ENCODE measurements at regions not wholly inside any gene's neighbourhood (a gene's known extent, or its start where the extent isn't known, plus 50 kb on each side); places are given as distances from the start of the nearest gene placed in this dataset.

DNA sequence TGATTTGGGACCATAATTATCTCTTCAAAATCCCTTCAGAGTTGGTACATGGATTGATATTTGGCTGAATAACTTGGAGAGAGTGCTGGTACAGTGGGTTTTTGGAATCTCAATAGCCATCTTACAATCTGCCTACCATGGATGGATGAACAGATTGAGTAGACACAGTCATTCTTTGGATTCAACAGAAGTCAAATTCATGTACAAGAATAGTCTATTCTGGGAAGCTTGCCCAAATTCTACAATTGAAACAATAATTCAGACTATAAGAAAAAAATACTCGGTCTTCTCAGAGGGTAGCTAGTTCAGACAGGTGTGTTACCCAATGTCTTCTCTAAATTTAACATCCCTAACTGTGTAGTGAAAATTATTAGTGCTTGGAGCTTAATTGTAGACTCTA is 574.0 kb downstream of the LRRIQ3 start:
- Histone ChIP-seq H3K4me3 (ENCODE audit: low read length) (no peak overlapping the region), H3K27ac (ENCODE audit: low read depth, low read length) (no peak overlapping the region), H3K27me3 (ENCODE audit: control insufficient read depth, insufficient read depth, low read length) (no peaks in the 10 kb centered on the region), H3K36me3 (ENCODE audit: control insufficient read depth, insufficient read depth, low read length) (no peaks in the 10 kb centered on the region), H3K9ac (ENCODE audit: low read length) (no peak overlapping the region), H3K4me1 (ENCODE audit: control insufficient read depth, insufficient read depth, low read length) (no peaks in the 10 kb centered on the region)

DNA sequence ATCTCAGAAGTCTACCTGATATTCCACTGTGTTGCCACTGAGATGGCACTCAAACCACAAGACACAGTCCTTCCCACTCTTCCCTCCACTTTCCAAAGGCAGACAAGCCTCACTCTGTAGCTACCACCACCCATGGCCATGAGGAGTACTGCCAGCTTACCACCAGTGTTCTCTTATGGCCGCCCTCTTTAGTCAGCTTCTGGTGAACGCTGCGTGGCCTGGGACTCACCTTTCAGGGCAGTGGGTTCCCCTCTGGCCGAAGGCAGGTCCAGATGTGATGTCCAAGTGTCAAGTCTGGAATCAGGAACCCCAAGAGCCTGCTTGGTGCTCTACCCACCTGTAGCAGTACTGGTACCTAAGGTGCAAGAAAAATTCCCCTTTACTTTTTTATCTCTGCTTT is 580.8 kb downstream of the LRRIQ3 start:
- Histone ChIP-seq H3K4me3 (ENCODE audit: low read length) (no peak overlapping the region), H3K9ac (ENCODE audit: low read length) (no peak overlapping the region), H3K27me3 (ENCODE audit: control insufficient read depth, insufficient read depth, low read length) (no peaks in the 10 kb centered on the region), H3K27ac (ENCODE audit: low read depth, low read length) (no peak overlapping the region), H3K4me1 (ENCODE audit: control insufficient read depth, insufficient read depth, low read length) (no peaks in the 10 kb centered on the region), H3K36me3 (ENCODE audit: control insufficient read depth, insufficient read depth, low read length) (no peaks in the 10 kb centered on the region)

GRCh38 chr1:73611681-73612080 is 586.3 kb downstream of the LRRIQ3 start:
- Histone ChIP-seq H3K27me3 (ENCODE audit: control insufficient read depth, insufficient read depth, low read length) (no peaks in the 10 kb centered on the region), H3K4me3 (ENCODE audit: low read length) (no peak overlapping the region), H3K36me3 (ENCODE audit: control insufficient read depth, insufficient read depth, low read length) (no peaks in the 10 kb centered on the region)

DNA sequence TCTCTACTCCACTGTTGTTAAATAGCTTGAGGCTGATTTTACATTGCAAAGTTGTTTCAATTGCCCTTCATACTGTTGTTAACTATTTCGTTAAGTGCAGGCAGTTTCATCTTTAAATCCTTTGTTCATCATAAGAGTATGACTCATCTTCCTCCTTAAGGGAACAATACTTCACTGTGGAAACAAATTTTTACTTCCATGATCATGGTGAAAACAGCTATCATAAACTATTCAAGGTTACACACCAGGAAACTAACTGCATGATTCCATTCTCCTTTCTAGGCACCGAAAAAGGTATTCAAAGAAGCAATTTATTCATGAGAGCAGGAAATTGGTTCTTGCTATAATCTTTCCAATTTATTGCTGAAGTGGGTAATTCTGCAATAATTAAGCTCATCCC is 593.2 kb downstream of the LRRIQ3 start:
- Histone ChIP-seq H3K27me3 (ENCODE audit: control insufficient read depth, insufficient read depth, low read length) (no peaks in the 10 kb centered on the region), H3K9ac (ENCODE audit: low read length) (no peak overlapping the region), H3K36me3 (ENCODE audit: control insufficient read depth, insufficient read depth, low read length) (no peaks in the 10 kb centered on the region), H3K4me1 (ENCODE audit: control insufficient read depth, insufficient read depth, low read length) (no peaks in the 10 kb centered on the region), H3K4me3 (ENCODE audit: low read length) (no peak overlapping the region), H3K27ac (ENCODE audit: low read depth, low read length) (no peak overlapping the region)

More at GRCh38 chr1:73611681-73612080, 586.3 kb downstream of the LRRIQ3 start:
- H3K4me1 ChIP-seq (ENCODE audit: control insufficient read depth, insufficient read depth, low read length), result no peaks in the 10 kb centered on the region
- no peak overlapping the region for H3K27ac ChIP-seq (ENCODE audit: low read depth, low read length)
- H3K9ac ChIP-seq (ENCODE audit: low read length), result no peak overlapping the region

DNA sequence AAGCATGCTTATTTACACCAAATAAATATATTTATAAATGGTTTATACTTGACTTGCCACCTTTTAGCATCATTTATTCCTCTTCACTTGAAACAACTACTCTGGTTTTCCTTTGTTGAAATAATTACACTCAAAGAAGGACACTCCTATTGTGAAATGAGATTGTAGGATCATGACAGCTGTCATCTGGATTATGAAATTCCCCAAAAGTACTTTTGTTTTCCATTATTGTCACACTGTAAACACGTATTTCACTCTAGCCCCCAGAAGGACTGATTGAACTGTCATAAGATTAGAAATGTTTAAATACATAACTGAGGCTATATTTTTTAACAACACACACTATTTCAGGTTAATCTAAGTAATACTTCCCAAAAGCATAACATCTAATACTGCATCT is 593.8 kb downstream of the LRRIQ3 start:
- H3K27ac ChIP-seq (ENCODE audit: low read depth, low read length), result no peak overlapping the region
- H3K27me3 ChIP-seq (ENCODE audit: control insufficient read depth, insufficient read depth, low read length), result no peaks in the 10 kb centered on the region
- H3K4me1 ChIP-seq (ENCODE audit: control insufficient read depth, insufficient read depth, low read length), result no peaks in the 10 kb centered on the region
- H3K4me3 ChIP-seq (ENCODE audit: low read length), result no peak overlapping the region
- H3K36me3 ChIP-seq (ENCODE audit: control insufficient read depth, insufficient read depth, low read length), result no peaks in the 10 kb centered on the region
- no peak overlapping the region for H3K9ac ChIP-seq (ENCODE audit: low read length)

DNA sequence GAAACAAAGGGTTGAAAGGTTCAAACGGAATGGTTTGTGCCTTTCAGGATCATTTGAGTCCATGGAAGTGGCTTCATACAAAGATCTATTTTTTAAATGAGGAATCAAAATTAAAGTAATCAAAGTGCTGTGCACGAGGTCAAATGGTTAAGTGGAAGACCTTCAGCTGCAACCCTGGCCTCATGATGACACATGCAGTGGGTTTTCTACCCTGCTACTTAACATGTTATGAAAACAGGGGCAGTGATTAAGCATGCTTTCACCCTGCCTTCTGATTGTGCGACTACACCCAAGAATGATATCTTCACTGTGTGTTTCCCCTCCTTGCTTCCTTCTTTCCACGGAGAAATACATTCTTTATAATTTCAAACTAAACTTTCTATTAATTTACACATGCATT is 604.2 kb downstream of the LRRIQ3 start:
- no peak overlapping the region for H3K27ac ChIP-seq (ENCODE audit: low read depth, low read length)
- no peak overlapping the region for H3K9ac ChIP-seq (ENCODE audit: low read length)
- no peaks in the 10 kb centered on the region for H3K27me3 ChIP-seq (ENCODE audit: control insufficient read depth, insufficient read depth, low read length)
- H3K4me3 ChIP-seq (ENCODE audit: low read length), result no peak overlapping the region
- no peaks in the 10 kb centered on the region for H3K36me3 ChIP-seq (ENCODE audit: control insufficient read depth, insufficient read depth, low read length)
- no peaks in the 10 kb centered on the region for H3K4me1 ChIP-seq (ENCODE audit: control insufficient read depth, insufficient read depth, low read length)

GRCh38 chr1:73593364-73593763 is 604.6 kb downstream of the LRRIQ3 start:
- Histone ChIP-seq H3K27me3 (ENCODE audit: control insufficient read depth, insufficient read depth, low read length) (no peaks in the 10 kb centered on the region), H3K36me3 (ENCODE audit: control insufficient read depth, insufficient read depth, low read length) (no peaks in the 10 kb centered on the region), H3K4me3 (ENCODE audit: low read length) (no peak overlapping the region), H3K9ac (ENCODE audit: low read length) (no peak overlapping the region), H3K27ac (ENCODE audit: low read depth, low read length) (no peak overlapping the region), H3K4me1 (ENCODE audit: control insufficient read depth, insufficient read depth, low read length) (no peaks in the 10 kb centered on the region)

- H3K4me3 ChIP-seq (ENCODE audit: low read length), result no peak overlapping the region
- no peaks in the 10 kb centered on the region for H3K27me3 ChIP-seq (ENCODE audit: control insufficient read depth, insufficient read depth, low read length)
- H3K27ac ChIP-seq (ENCODE audit: low read depth, low read length), result no peak overlapping the region
- no peaks in the 10 kb centered on the region for H3K4me1 ChIP-seq (ENCODE audit: control insufficient read depth, insufficient read depth, low read length)
- no peaks in the 10 kb centered on the region for H3K36me3 ChIP-seq (ENCODE audit: control insufficient read depth, insufficient read depth, low read length)
- no peak overlapping the region for H3K9ac ChIP-seq (ENCODE audit: low read length)
Observed at GRCh38 chr1:73587080-73587479, 610.9 kb downstream of the LRRIQ3 start.

- no peak overlapping the region for H3K27ac ChIP-seq (ENCODE audit: low read depth, low read length)
- H3K4me3 ChIP-seq (ENCODE audit: low read length), result no peak overlapping the region
- H3K36me3 ChIP-seq (ENCODE audit: control insufficient read depth, insufficient read depth, low read length), result no peaks in the 10 kb centered on the region
Observed at GRCh38 chr1:73577206-73577605, 620.8 kb downstream of the LRRIQ3 start.

DNA sequence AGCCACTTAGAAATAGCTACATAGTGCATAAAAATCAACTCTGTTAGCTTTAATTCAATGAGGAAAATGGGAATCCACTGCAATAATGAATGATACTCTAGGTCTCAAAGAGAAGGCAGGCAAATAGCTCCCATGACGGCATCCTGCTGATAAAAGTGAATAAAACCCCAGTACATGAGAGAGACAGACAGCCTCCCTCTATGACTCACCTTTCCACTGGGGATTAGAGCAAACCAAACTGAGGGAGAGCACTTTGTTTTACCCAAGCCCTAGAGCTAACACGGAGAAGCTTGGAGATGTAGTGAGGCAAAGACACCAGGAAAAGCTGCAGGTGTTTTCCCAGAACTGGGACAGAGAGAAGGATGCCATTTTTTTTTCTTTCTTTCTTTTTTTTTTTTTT is 621.9 kb downstream of the LRRIQ3 start:
- Histone ChIP-seq H3K4me3 (ENCODE audit: low read length) (no peak overlapping the region), H3K4me1 (ENCODE audit: control insufficient read depth, insufficient read depth, low read length) (no peaks in the 10 kb centered on the region), H3K36me3 (ENCODE audit: control insufficient read depth, insufficient read depth, low read length) (no peaks in the 10 kb centered on the region), H3K9ac (ENCODE audit: low read length) (no peak overlapping the region), H3K27me3 (ENCODE audit: control insufficient read depth, insufficient read depth, low read length) (no peaks in the 10 kb centered on the region), H3K27ac (ENCODE audit: low read depth, low read length) (no peak overlapping the region)

More at GRCh38 chr1:73577206-73577605, 620.8 kb downstream of the LRRIQ3 start:
- H3K9ac ChIP-seq (ENCODE audit: low read length), result no peak overlapping the region
- H3K27me3 ChIP-seq (ENCODE audit: control insufficient read depth, insufficient read depth, low read length), result no peaks in the 10 kb centered on the region
- no peaks in the 10 kb centered on the region for H3K4me1 ChIP-seq (ENCODE audit: control insufficient read depth, insufficient read depth, low read length)

GRCh38 chr1:73564294-73564693 is 633.7 kb downstream of the LRRIQ3 start:
- no peak overlapping the region for H3K9ac ChIP-seq (ENCODE audit: low read length)
- no peaks in the 10 kb centered on the region for H3K27me3 ChIP-seq (ENCODE audit: control insufficient read depth, insufficient read depth, low read length)
- H3K4me3 ChIP-seq (ENCODE audit: low read length), result no peak overlapping the region
- H3K4me1 ChIP-seq (ENCODE audit: control insufficient read depth, insufficient read depth, low read length), result no peaks in the 10 kb centered on the region
- H3K36me3 ChIP-seq (ENCODE audit: control insufficient read depth, insufficient read depth, low read length), result no peaks in the 10 kb centered on the region
- H3K27ac ChIP-seq (ENCODE audit: low read depth, low read length), result no peak overlapping the region

- Histone ChIP-seq H3K4me1 (ENCODE audit: control insufficient read depth, insufficient read depth, low read length) (no peaks in the 10 kb centered on the region), H3K27me3 (ENCODE audit: control insufficient read depth, insufficient read depth, low read length) (no peaks in the 10 kb centered on the region), H3K36me3 (ENCODE audit: control insufficient read depth, insufficient read depth, low read length) (no peaks in the 10 kb centered on the region), H3K4me3 (ENCODE audit: low read length) (no peak overlapping the region), H3K9ac (ENCODE audit: low read length) (no peak overlapping the region), H3K27ac (ENCODE audit: low read depth, low read length) (no peak overlapping the region)
Observed at GRCh38 chr1:73556270-73556669, 641.7 kb downstream of the LRRIQ3 start.

DNA sequence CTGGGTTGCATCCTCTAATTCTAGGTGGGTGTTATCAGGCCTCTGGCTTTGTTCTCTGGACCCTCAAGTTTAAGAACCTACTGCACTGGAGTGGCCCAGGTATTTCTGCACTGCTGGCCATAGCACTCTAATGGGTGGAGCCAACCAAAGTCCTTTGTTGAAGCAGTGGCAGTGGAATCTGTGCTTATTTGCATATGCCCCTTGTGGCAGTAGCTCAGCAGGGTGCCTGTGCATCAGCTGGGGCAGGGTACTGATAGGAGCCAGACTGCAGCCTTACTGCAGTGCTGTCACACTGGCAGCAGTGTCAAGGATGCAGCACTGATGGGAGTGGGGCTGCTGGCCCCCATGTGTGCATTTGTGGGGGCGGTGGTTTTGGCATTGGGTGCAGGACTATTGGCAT is 660.6 kb downstream of the LRRIQ3 start:
- H3K4me1 ChIP-seq (ENCODE audit: control insufficient read depth, insufficient read depth, low read length), result no peaks in the 10 kb centered on the region
- no peak overlapping the region for H3K27ac ChIP-seq (ENCODE audit: low read depth, low read length)
- H3K4me3 ChIP-seq (ENCODE audit: low read length), result no peak overlapping the region
- no peaks in the 10 kb centered on the region for H3K27me3 ChIP-seq (ENCODE audit: control insufficient read depth, insufficient read depth, low read length)
- no peaks in the 10 kb centered on the region for H3K36me3 ChIP-seq (ENCODE audit: control insufficient read depth, insufficient read depth, low read length)
- H3K9ac ChIP-seq (ENCODE audit: low read length), result no peak overlapping the region
